Ovary (tissue), 7 donors: ENCODE measurements at regions not wholly inside any gene's neighbourhood (a gene's known extent, or its start where the extent isn't known, plus 50 kb on each side); places are given as distances from the start of the nearest gene placed in this dataset. TPM values are rescaled to one million over a fixed set of nuclear protein-coding genes. Genes with fewer than 3 reads are reported as not detected.
"Not testable (repeated sequence)": the region's sequence is repeated elsewhere in the genome, so short reads cannot be mapped to it uniquely, and the experiment has no call there.

Experiments used
- DNase-seq, 5 donors: peaks; one replicate each; pipeline ENCODE4 v3.0.0-alpha.2; 2019 to 2020
- H3K27ac ChIP-seq, 2 donors: fragments of 200-600 bp; one replicate each; pipeline versions ENCODE4 v1.5.1 to v1.8.0; 2019 to 2022
- H3K27me3 ChIP-seq: fragments of 200-600 bp; one replicate; pipeline ENCODE4 v1.8.0; 2022
- H3K36me3 ChIP-seq: fragments of 200-600 bp; sonication (generic); one replicate; pipeline ENCODE4 v1.5.1; 2019
- H3K4me1 ChIP-seq: one replicate; pipeline ENCODE4 v1.8.1; 2013; ENCODE audit warnings: mild to moderate bottlenecking, moderate library complexity; ENCODE audit not compliant: insufficient read depth
- H3K4me3 ChIP-seq: fragments of 200-600 bp; sonication (generic); one replicate; pipeline ENCODE4 v1.5.1; 2017
- H3K9me3 ChIP-seq, 2 donors: fragments of 200-600 bp in 1 of 2; sonication (generic) in 1 of 2; one replicate each; pipeline versions ENCODE4 v1.5.1 to v1.8.1; 2013 to 2019; ENCODE audit warnings: mild to moderate bottlenecking in 1 of 2, moderate library complexity in 1 of 2
- EP300 ChIP-seq: sonication (generic); formaldehyde crosslinking; IDR thresholded peaks from one replicate; pipeline ENCODE4 v1.6.1; 2017; ENCODE audit warnings: antibody characterized with exemption
- POLR2A ChIP-seq: fragments of 450-650 bp; IDR thresholded peaks from one replicate; pipeline ENCODE4 v1.6.1; 2017; ENCODE audit warnings: antibody characterized with exemption, mild to moderate bottlenecking, moderate library complexity
- WGBS, 3 donors: extraction: QIAGEN DNeasy Blood & Tissue Kit in 1 of 3; methylation state at CpG; one replicate each; pipeline versions ENCODE4 v1.1.5 to v1.1.7; 2013 to 2017; 5-methylcytosine and 5-hydroxymethylcytosine counted together
- intact Hi-C, 4 donors: fragments of 100-400 bp; cut with DNase I; formaldehyde crosslinking; loops; one replicate each; pipeline versions ENCODE4 v1.11.0 to v1.15.1; 2022 to 2023
- microRNA-seq, 3 donors: library from miRNA; unstranded; fragments of <30 nt; microRNA quantifications; one replicate each; pipeline versions ENCODE4 to v1.2.0, GENCODE V29; 2019 to 2020
- small RNA-seq: library from RNA; depleted of rRNA; stranded (forward); fragments of <200 nt; gene quantifications from one replicate; pipeline ENCODE3, GENCODE V24; 2016
- TF ChIP-seq, protein P1 (sequence below), 3 donors: fragments of 450-650 bp in 2 of 3; fragments of 200-600 bp in 1 of 3; IDR thresholded peaks; one replicate each; pipeline versions ENCODE4 v1.5.1 to v1.8.0; 2016 to 2022; ENCODE audit warnings: antibody characterized with exemption in 3 of 3, mild to moderate bottlenecking in 1 of 3
- donor health status: DM: no; HTN: no; CAD: no; lungs with moderate emphysema.
- donor health status: DM: no; HTN: no; CAD: no.
- donor health status: Bipolar disorder and iron deficiency.
- donor health status: DM: no; HTN: no; CAD: no.
- donor health status: DM: yes; HTN: yes; CAD: no.

DNA sequence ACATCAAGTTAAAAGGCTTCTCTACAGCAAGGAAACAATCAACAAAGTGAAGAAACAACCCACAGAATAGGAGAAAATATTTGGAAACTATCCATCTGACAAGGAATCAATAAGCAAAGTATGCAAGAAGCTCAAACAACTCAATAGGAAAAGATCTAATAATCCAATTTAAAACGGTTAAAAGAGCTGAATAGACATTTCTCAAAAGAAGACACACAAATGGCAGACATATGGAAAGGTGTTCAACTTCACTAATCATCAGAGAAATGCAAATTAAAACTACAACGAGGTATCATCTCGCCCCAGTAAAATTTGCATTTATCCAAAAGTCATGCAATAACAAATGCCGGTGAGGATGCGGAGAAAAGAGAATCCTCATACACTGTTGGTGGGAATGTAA is 82.2 kb upstream of the NECTIN3 start:
- no peaks in the 10 kb centered on the region for H3K4me1 ChIP-seq
- no peak for TF ChIP-seq POLR2A
- TF ChIP-seq EP300: no peak
- TF ChIP-seq, protein P1, sequence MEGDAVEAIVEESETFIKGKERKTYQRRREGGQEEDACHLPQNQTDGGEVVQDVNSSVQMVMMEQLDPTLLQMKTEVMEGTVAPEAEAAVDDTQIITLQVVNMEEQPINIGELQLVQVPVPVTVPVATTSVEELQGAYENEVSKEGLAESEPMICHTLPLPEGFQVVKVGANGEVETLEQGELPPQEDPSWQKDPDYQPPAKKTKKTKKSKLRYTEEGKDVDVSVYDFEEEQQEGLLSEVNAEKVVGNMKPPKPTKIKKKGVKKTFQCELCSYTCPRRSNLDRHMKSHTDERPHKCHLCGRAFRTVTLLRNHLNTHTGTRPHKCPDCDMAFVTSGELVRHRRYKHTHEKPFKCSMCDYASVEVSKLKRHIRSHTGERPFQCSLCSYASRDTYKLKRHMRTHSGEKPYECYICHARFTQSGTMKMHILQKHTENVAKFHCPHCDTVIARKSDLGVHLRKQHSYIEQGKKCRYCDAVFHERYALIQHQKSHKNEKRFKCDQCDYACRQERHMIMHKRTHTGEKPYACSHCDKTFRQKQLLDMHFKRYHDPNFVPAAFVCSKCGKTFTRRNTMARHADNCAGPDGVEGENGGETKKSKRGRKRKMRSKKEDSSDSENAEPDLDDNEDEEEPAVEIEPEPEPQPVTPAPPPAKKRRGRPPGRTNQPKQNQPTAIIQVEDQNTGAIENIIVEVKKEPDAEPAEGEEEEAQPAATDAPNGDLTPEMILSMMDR (IDR thresholded peaks at IDR 0.05): no peak
- H3K27ac ChIP-seq: no peak overlapping the region
- H3K36me3 ChIP-seq: no peaks in the 10 kb centered on the region
- WGBS, 3 donors: 95 to 96% (median 95%) methylated on average over 5 of the region's 5 CpGs
- no peak overlapping the region for H3K4me3 ChIP-seq
- intact Hi-C loops: no loop called here
- no peaks in the 10 kb centered on the region for H3K9me3 ChIP-seq
- no peaks in the 10 kb centered on the region for H3K27me3 ChIP-seq
- DNase-seq: no peak

GRCh38 chr3:110995461-110996231 is 76.0 kb upstream of the NECTIN3 start:
- no peak for TF ChIP-seq EP300
- Histone ChIP-seq H3K4me3 (no peak overlapping the region), H3K36me3 (no peaks in the 10 kb centered on the region), H3K27me3 (no peaks in the 10 kb centered on the region), H3K27ac (no peak overlapping the region), H3K9me3 (no peaks in the 10 kb centered on the region), H3K4me1 (no peaks in the 10 kb centered on the region)
- intact Hi-C loops: no loop called here
- WGBS, 3 donors: 67 to 75% (median 70%) methylated on average over 2 of the region's 2 CpGs
- DNase-seq: no peak

GRCh38 chr3:110998766-110999165 is 72.8 kb upstream of the NECTIN3 start:
- not testable (repeated sequence) for H3K4me1 ChIP-seq
- 46 to 64% (median 56%) methylated on average over 2 of the region's 2 CpGs for WGBS, 3 donors

GRCh38 chr3:111006485-111006884 is 65.1 kb upstream of the NECTIN3 start:
- intact Hi-C loops, H3K36me3 ChIP-seq, H3K27ac ChIP-seq, H3K27me3 ChIP-seq, H3K4me1 ChIP-seq, DNase-seq, H3K9me3 ChIP-seq, H3K4me3 ChIP-seq: not testable (repeated sequence)
- WGBS, 3 donors: 89 to 95% (median 93%) methylated on average over 4 of the region's 4 CpGs

More at GRCh38 chr3:110998766-110999165, 72.8 kb upstream of the NECTIN3 start:
- H3K27me3 ChIP-seq, H3K27ac ChIP-seq, H3K36me3 ChIP-seq, intact Hi-C loops, H3K9me3 ChIP-seq, H3K4me3 ChIP-seq, DNase-seq: not testable (repeated sequence)

- DNase-seq: no peak
- no peaks in the 10 kb centered on the region for H3K9me3 ChIP-seq
- TF ChIP-seq POLR2A (no peak), EP300 (no peak)
- TF ChIP-seq, protein P1 (IDR thresholded peaks at IDR 0.05): no peak
- no peaks in the 10 kb centered on the region for H3K27me3 ChIP-seq
- no peak overlapping the region for H3K4me3 ChIP-seq
- H3K27ac ChIP-seq: no peak overlapping the region
- H3K36me3 ChIP-seq: no peaks in the 10 kb centered on the region
- intact Hi-C loops: no loop called here
- 67 to 84% (median 84%) methylated on average over 6 to 7 of the region's 7 CpGs for WGBS, 3 donors
- H3K4me1 ChIP-seq: no peaks in the 10 kb centered on the region
These were observed 59.0 kb upstream of the NECTIN3 start for GRCh38 chr3:111012388-111013248.

Small RNA genes lying in the stretch of these regions (microRNA-seq; reads per million reads assigned to microRNA genes)
- gene MIR4445: 0 reads per million in 3 donors

Small RNA genes lying in the stretch of these regions (small RNA-seq; reads per million reads assigned to genes)
- not detected for gene AC078918.1
- gene MIR4445: not detected
- not detected for gene RF00019
- not detected for gene RNU6ATAC15P
